Hippocampal formation (tissue), 2 donors: ENCODE measurements at regions not wholly inside any gene's neighbourhood (a gene's known extent, or its start where the extent isn't known, plus 50 kb on each side); places are given as distances from the start of the nearest gene placed in this dataset.

Experiments used
- DNase-seq, 2 donors: peaks; one replicate each; lab custom pipeline; 2025; lab: John Stamatoyannopoulos, UW

GRCh38 chr2:37425408-37425807, 81.0 kb downstream of the QPCT start:
- no peak for DNase-seq

- DNase-seq: no peak
Observed at GRCh38 chr2:37427241-37427640, 82.8 kb downstream of the QPCT start.

GRCh38 chr2:37436323-37436722, 91.9 kb downstream of the QPCT start:
- DNase-seq: no peak

- DNase-seq: no peak
Observed at GRCh38 chr2:37439131-37439642, 94.8 kb downstream of the QPCT start.

DNA sequence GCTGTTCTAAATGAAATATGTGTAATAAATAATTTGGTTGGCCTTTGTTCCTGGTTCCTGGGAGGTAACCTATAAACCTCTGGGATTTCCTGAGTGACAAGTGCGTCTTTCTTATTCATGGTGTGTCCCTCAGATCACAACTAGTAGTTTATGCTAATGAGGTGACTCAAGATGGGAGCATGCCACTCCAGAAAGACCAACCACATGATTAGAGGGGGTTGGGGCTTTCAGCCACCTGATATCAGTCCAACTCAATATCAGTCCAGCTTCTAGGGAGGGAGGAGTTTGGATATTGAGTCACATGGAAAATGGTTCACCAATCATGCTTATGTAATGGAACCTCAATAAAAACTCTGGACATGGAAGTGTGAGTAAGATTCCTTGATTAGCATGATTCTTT, 96.6 kb downstream of the QPCT start:
- DNase-seq: no peak

- no peak for DNase-seq
Observed at GRCh38 chr2:37443082-37443481, 98.7 kb downstream of the QPCT start.

DNA sequence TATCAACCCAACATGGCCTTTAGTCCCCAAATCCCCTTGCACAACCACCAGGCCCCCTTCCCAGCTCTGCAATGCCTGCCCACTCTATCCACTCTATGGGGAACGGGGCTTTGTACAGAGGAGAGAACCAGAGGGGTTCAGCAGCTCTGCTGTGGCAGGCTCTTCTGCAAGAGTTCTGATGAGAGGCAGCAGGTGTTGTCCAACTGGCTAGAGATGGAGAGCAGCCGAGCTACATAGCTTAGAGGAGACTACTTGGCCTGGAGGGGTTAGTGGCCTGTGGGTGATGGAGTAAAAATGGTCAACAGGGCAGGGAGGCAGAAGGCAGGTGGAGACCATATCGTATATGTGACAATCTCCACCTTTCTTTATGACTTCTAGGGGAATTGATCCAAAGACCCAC, 103.0 kb downstream of the QPCT start:
- no peak for DNase-seq

- DNase-seq: no peak
Observed at GRCh38 chr2:37448342-37449120, 104.1 kb downstream of the QPCT start.

DNA sequence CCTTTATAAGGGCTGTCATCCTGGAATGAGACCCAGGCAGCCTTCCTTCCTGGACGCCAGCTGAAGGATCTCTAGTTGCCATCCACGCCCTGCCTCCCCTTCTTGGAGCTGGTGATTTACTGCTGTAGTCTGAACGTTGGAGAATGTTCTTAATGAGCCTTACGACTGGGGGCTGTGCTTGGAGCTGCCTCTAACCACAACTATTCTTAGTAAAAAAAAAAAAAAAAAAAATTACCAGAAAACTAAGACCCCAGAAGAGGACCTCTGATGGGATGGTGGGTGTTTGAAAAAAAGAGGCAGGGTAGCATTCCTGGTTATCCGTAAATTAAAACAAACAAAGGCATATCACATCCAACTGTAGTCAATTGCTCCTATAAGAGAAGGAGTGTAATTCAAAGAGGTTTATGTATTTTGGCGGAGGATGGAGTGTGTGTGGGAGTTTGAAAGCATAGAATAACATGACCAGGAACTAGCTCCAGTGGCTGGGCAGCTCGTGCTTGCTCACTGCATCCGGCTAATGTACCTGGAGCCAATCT, 105.4 kb downstream of the QPCT start:
- no peak for DNase-seq

- no peak for DNase-seq
Observed at GRCh38 chr2:37453027-37453426, 108.6 kb downstream of the QPCT start.

- no peak for DNase-seq
Observed at GRCh38 chr2:37454851-37455762, 110.7 kb downstream of the QPCT start.

- DNase-seq: no peak
Observed at GRCh38 chr2:37456479-37456878, 112.0 kb downstream of the QPCT start.

GRCh38 chr2:37457401-37457901, 113.0 kb downstream of the QPCT start:
- no peak for DNase-seq

DNA sequence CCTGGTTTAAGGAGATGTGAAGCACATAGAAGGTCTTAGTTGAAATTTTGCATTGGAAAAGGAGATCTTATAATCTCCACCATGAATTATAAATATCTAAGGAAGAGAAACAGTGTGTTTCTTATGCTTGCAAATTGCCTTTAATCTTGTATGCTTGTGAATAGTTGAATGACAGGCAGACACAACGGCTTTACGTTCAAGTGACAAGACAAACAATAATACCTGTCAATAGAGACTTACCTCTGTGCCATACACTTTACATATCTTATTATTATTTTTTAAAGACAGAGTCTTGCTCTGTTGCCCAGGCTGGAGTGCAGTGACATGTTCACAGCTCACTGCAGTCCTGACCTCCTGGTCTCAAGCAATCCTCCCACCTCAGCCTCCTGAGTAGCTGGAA, 113.7 kb downstream of the QPCT start:
- DNase-seq: no peak

DNA sequence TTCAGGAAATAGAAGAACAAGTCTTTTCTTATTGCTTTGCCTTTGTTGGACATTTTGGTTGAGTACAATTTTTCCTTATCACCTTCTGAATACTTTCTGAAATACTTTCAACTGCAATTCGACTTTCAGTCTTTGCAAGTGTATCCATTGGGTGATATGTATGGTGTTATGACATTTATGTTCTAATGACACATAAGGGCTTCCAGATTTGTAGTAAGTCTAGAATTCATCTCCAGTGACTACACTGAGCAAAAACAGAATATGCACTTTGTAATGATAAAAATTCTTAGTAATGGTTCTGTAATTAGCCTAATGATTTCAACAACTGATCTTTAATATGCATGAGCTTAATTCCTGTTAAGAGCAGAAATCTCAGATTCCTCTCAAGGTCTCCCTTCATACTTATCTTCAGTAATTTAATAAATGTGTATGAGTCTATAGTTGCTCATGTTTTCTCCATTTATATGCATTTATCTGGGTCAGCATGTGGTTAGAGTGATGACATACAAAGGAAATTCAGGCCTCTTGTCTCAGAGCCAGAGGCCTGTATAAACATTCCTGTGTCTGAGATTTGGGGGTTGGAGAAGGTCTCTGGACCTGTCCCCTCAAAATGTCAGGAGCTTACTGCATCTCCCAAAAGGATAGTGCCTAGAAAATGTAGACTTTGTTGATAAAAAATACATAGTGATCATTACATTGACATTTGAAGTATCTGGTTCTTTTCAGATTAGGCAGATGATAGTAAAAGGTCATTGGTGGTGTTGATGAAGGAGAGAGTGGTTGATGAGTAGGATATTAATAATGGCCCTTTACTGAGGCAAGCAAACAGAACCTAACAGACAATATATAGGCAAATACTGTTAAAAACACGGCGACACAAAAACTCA, 114.9 kb downstream of the QPCT start:
- DNase-seq: no peak

- no peak for DNase-seq
Observed at GRCh38 chr2:37460896-37461229, 116.4 kb downstream of the QPCT start.

DNA sequence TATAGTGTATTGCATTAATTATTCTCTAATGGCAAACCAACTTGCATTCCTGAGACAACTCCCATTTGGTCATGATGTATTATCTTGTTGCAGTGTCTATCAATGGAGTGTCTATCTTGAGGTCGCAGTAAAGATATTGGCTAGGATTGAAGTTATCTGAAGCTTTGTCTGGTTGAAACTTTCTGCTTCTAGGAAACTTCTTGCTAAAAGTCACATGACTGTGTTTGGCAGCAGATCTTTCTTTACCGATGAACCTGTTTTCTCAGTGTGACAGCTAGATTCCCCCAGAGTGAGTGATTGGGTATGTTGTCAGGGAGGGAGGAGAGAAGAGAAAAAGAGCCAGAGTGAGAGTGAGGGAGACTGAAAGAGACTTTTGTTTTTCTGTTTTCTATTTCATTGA, 119.6 kb downstream of the QPCT start:
- DNase-seq: no peak

- no peak for DNase-seq
Observed at GRCh38 chr2:37466533-37467222, 122.2 kb downstream of the QPCT start.

DNA sequence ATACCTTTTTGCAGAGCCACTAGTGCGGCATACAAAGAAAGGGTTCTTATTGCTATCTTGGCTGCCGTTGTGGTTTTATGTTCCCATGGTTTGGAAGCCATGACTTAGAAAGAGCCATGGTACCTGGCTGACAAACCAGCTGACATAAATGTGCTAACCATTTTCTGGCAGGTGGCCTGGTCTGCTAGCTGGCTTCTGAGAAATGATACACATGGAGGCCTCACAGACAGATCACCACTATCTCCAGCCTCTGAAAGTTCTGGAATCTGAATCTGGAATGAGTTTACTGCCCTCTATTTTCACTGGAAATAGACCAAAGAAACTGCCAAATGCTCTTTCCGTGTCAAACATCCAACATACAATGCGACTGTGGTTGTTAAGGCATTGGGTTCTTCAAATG, 123.7 kb downstream of the QPCT start:
- no peak for DNase-seq

GRCh38 chr2:37469126-37469525, 124.7 kb downstream of the QPCT start:
- no peak for DNase-seq

DNA sequence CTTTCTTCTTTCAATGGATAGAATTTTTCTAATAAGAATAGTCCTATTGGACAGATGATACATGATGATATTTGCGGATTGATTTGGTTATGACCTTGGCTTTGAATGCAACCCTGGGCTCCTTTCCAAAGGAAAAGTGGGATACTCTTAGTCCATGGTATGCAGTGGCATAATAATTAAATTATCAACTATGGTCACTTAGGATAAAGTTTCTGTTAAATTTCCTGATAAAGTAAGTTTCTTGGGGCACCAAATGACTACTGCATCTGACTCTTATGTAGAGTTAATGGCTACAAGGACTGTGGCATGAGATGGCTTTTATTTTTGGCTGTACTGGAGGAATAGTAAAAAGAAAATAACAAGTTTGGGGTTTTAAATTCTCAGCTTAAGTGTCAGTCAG, 126.7 kb downstream of the QPCT start:
- no peak for DNase-seq
